ENCODE measurements at regions not wholly inside any gene's neighbourhood (a gene's known extent, or its start where the extent isn't known, plus 50 kb on each side); places are given as distances from the start of the nearest gene placed in this dataset.

DNA sequence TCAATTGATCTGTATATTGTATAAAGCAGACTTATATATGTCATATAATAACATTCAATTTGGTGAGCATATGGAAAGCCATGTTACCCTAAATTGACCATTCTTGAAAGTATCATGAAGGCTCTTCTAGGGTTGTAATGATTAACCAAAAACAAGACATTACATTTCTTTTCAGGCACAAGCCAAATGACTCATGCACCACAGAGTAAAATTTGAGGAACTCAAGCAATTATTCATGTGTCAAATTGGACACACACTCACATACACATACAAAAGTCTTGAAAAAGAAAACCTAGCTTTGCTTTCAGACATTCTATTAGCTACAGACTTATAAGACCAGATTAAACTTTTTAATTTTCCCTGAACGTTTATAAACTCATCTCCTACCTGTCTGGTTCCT lies 146.5 kb upstream of the PCDH18 start:
- intact Hi-C loops (cut with DNase I) = no loop called here
- no peak overlapping the region for H3K27ac ChIP-seq
- H3K4me1 ChIP-seq = no peaks in the 10 kb centered on the region
- DNase-seq = no peak
- TF ChIP-seq, protein P1, sequence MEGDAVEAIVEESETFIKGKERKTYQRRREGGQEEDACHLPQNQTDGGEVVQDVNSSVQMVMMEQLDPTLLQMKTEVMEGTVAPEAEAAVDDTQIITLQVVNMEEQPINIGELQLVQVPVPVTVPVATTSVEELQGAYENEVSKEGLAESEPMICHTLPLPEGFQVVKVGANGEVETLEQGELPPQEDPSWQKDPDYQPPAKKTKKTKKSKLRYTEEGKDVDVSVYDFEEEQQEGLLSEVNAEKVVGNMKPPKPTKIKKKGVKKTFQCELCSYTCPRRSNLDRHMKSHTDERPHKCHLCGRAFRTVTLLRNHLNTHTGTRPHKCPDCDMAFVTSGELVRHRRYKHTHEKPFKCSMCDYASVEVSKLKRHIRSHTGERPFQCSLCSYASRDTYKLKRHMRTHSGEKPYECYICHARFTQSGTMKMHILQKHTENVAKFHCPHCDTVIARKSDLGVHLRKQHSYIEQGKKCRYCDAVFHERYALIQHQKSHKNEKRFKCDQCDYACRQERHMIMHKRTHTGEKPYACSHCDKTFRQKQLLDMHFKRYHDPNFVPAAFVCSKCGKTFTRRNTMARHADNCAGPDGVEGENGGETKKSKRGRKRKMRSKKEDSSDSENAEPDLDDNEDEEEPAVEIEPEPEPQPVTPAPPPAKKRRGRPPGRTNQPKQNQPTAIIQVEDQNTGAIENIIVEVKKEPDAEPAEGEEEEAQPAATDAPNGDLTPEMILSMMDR (IDR thresholded peaks at IDR 0.05) = no peak
- H3K27me3 ChIP-seq = no peaks in the 10 kb centered on the region
- no peak overlapping the region for H3K4me3 ChIP-seq
- H3K36me3 ChIP-seq = no peaks in the 10 kb centered on the region
- no peaks in the 10 kb centered on the region for H3K9me3 ChIP-seq
- no peak overlapping the region for H3K9ac ChIP-seq (ENCODE audit: low read depth in 2 of 2, low read length in 2 of 2)

- no peak overlapping the region for H3K27ac ChIP-seq
- no peak overlapping the region for H3K4me3 ChIP-seq
- TF ChIP-seq, protein P1 (IDR thresholded peaks at IDR 0.05) = no peak
- no peaks in the 10 kb centered on the region for H3K9me3 ChIP-seq
- intact Hi-C loops (cut with DNase I) = no loop called here
- no peaks in the 10 kb centered on the region for H3K27me3 ChIP-seq
- H3K36me3 ChIP-seq = no peaks in the 10 kb centered on the region
- no peak for DNase-seq
- no peak overlapping the region for H3K9ac ChIP-seq (ENCODE audit: low read depth in 2 of 2, low read length in 2 of 2)
- H3K4me1 ChIP-seq = no peaks in the 10 kb centered on the region
Observed at GRCh38 chr4:137677863-137678262, 145.6 kb upstream of the PCDH18 start.

- Histone ChIP-seq H3K9me3 (no peaks in the 10 kb centered on the region), H3K4me1 (no peaks in the 10 kb centered on the region), H3K36me3 (no peaks in the 10 kb centered on the region), H3K4me3 (no peak overlapping the region), H3K9ac (ENCODE audit: low read depth in 2 of 2, low read length in 2 of 2) (no peak overlapping the region), H3K27me3 (no peaks in the 10 kb centered on the region), H3K27ac (no peak overlapping the region)
- no peak for DNase-seq
- TF ChIP-seq, protein P1 (IDR thresholded peaks at IDR 0.05) = no peak
- intact Hi-C loops (cut with DNase I) = no loop called here
Observed at GRCh38 chr4:137676357-137676998, 144.2 kb upstream of the PCDH18 start.

DNA sequence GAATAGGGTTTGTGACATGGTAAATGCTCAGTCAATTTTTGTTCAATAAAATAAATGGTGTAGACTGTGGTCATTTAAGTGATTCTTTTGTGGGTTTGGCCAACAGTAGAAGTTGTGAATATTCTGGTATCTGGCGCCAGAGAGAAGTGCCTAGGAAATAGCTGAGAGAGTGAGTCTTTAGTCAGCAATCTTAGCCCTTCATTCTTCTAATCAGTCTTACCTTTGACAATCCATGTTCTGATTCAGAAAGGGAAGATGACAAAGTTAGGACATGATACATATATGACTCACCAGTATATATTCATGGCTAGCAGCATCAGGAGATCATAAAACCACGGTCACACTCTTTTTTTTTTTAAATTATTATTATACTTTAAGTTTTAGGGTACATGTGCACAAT lies 141.8 kb upstream of the PCDH18 start:
- TF ChIP-seq, protein P1 (IDR thresholded peaks at IDR 0.05) = no peak
- no peaks in the 10 kb centered on the region for H3K36me3 ChIP-seq
- DNase-seq = no peak
- H3K4me3 ChIP-seq = no peak overlapping the region
- intact Hi-C loops (cut with DNase I) = no loop called here
- no peaks in the 10 kb centered on the region for H3K9me3 ChIP-seq
- no peak overlapping the region for H3K27ac ChIP-seq
- no peak overlapping the region for H3K9ac ChIP-seq (ENCODE audit: low read depth in 2 of 2, low read length in 2 of 2)
- H3K27me3 ChIP-seq = no peaks in the 10 kb centered on the region
- H3K4me1 ChIP-seq = no peaks in the 10 kb centered on the region

- Histone ChIP-seq H3K36me3 (no peaks in the 10 kb centered on the region), H3K27ac (no peak overlapping the region), H3K4me3 (no peak overlapping the region), H3K4me1 (no peaks in the 10 kb centered on the region), H3K9me3 (no peaks in the 10 kb centered on the region), H3K9ac (ENCODE audit: low read depth in 2 of 2, low read length in 2 of 2) (no peak overlapping the region), H3K27me3 (no peaks in the 10 kb centered on the region)
- intact Hi-C loops (cut with DNase I) = no loop called here
- TF ChIP-seq, protein P1 (IDR thresholded peaks at IDR 0.05) = no peak
- no peak for DNase-seq
Observed at GRCh38 chr4:137668885-137669545, 136.7 kb upstream of the PCDH18 start.
